Gastrocnemius medialis (tissue), 4 donors: ENCODE measurements at regions not wholly inside any gene's neighbourhood (a gene's known extent, or its start where the extent isn't known, plus 50 kb on each side); places are given as distances from the start of the nearest gene placed in this dataset.

Experiments
- ATAC-seq, 2 donors: fragments of 150-250 bp; one replicate each; pipeline ENCODE4 v1.9.1; 2016
- DNase-seq, 2 donors: peaks; one replicate each; pipeline ENCODE4 v3.0.0-alpha.2; 2019
- H3K27ac ChIP-seq, 4 donors: fragments of 200-600 bp; sonication (generic); 1 replicate in 1 of 4; 2 replicates in 3 of 4; pipeline ENCODE4 v1.5.1; 2016 to 2018; ENCODE audit warnings: mild to moderate bottlenecking in 2 of 4, moderate library complexity in 1 of 4
- H3K27me3 ChIP-seq, 3 donors: fragments of 200-600 bp; sonication (generic) in 2 of 3; 1 replicate in 1 of 3; 2 replicates in 2 of 3; pipeline versions ENCODE4 v1.5.1 to v1.6.0; 2016 to 2019; ENCODE audit warnings: mild to moderate bottlenecking in 1 of 3, moderate library complexity in 1 of 3
- H3K36me3 ChIP-seq, 2 donors: fragments of 200-600 bp; sonication (generic) in 1 of 2; one replicate each; pipeline ENCODE4 v1.5.1; 2017 to 2018
- H3K4me1 ChIP-seq, 2 donors: fragments of 200-600 bp; sonication (generic) in 1 of 2; one replicate each; pipeline ENCODE4 v1.5.1; 2016 to 2017; ENCODE audit warnings: mild to moderate bottlenecking in 2 of 2
- H3K4me3 ChIP-seq, 4 donors: fragments of 200-600 bp; sonication (generic) in 3 of 4; 1 replicate in 1 of 4; 2 replicates in 3 of 4; pipeline ENCODE4 v1.5.1; 2016 to 2019; ENCODE audit warnings: mild to moderate bottlenecking in 2 of 4
- H3K9me3 ChIP-seq, 3 donors: fragments of 200-600 bp; sonication (generic) in 2 of 3; 1 replicate in 1 of 3; 2 replicates in 2 of 3; pipeline ENCODE4 v1.5.1; 2016 to 2019
- CTCF ChIP-seq, 5 experiments: fragments of 450-650 bp in 3 of 5; fragments of 200-600 bp in 2 of 5; sonication (generic) in 2 of 5; IDR thresholded peaks in 4 of 5; conservative IDR thresholded peaks in 1 of 5; 1 replicate in 4 of 5; 2 replicates in 1 of 5; pipeline ENCODE4 v1.5.1; 2016 to 2019; ENCODE audit warnings: antibody characterized with exemption in 5 of 5, mild to moderate bottlenecking in 3 of 5, moderate library complexity in 3 of 5
- POLR2A ChIP-seq, 2 donors: fragments of 450-650 bp; IDR thresholded peaks; one replicate each; pipeline ENCODE4 v1.6.1; 2017; ENCODE audit warnings: antibody characterized with exemption in 2 of 2, mild to moderate bottlenecking in 2 of 2, moderate library complexity in 2 of 2
- in situ Hi-C, 4 donors: fragments of 200-750 bp; cut with MboI; loops; one replicate each; pipeline versions ENCODE4 v1.15.0 to v1.8.0; 2017; ENCODE audit warnings: low sequenced_read_pairs in 4 of 4
- intact Hi-C: fragments of 100-400 bp; cut with DNase I; formaldehyde crosslinking; loops from one replicate; pipeline ENCODE4 v1.15.1; 2023; ENCODE audit warnings: low total_unique reads

DNA sequence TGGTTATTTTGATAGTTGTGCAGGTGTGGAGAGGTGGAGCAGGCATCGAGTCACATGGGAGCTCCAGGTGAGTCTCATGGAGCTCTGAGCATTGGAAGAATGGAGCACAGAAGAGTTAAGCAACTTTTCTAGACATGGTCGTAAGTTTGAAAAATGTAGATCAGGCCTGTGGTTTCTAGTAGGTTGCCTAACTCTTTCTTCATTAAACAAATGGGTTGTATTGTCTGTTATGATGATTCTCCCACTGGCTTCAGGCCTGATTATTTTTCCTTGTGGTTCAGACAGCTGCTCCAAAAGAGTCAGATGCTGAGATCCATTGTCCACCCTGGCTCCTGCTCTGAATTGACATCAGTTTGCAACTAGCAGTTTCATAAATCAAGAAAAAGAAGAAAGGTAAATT lies 80.3 kb upstream of the RPS23 start:
- intact Hi-C loops (loop anchor here (5.0 to 10.0 kb wide), 2 partner anchors 436 to 1114 kb away; partner anchors contain the start of gene VCAN), in situ Hi-C loops (loop anchor here in 3 of 4 donors (10.0 to 25.0 kb wide), 4 partner anchors 276 to 1206 kb away; partner anchors contain the start of gene VCAN (in 1 of the 3))
- TF ChIP-seq CTCF (IDR thresholded peaks at IDR 0.05 in 4 of 5, conservative IDR thresholded peaks at IDR 0.05 in 1 of 5) (no peak), POLR2A (IDR thresholded peaks at IDR 0.05) (no peak)
- Histone ChIP-seq H3K4me1 (no peaks in the 10 kb centered on the region), H3K27me3 (no peaks in the 10 kb centered on the region), H3K36me3 (no peaks in the 10 kb centered on the region), H3K9me3 (no peaks in the 10 kb centered on the region), H3K27ac (peak overlapping the region; percentile 5 to 70 (median 26)), H3K4me3 (no peak overlapping the region)
- ATAC-seq, result peak in 1 of 2 donors; percentile 20
- no peak for DNase-seq

DNA sequence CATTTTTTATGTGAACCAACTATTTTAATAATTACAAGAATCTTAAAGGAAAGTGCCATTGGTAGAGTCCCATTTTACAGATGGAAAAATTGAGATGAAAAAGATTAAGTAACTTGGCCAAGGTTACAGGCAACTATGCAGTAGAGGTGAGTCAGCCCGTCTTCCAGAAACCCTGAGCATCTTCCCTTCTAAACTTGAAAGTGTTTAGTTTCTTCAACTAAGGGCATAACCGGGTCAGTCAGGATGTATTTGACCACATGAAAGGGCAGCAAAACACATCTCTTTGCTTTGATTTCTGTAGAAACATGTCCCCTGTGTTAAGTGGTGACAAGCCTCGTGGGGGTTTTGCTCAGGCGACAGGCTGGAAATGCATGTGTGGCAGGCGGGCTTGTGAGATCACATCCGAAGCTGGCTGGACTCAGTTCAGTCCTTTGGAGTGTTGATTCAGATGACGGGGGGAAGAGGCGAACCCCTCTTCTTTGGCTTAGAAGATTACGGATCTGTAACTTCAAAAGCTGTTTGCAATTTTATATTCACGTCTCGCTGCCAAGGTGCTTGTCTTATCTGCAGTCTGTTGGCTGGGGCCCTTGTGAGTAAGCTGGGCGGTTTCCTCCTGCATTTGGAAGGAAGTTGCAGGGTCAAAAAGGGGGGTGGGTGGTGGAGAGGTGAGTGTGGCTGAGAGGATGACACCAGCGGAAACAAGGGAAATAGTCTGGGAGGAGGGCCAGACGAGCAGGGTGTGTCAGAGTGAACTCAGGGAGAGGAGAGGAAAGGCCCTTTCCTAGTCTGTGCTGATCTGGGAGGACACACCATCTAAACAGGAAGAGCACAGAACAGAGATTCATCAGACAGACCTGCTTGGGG lies 78.9 kb upstream of the RPS23 start:
- ATAC-seq, result peak; percentile 54 to 74

DNA sequence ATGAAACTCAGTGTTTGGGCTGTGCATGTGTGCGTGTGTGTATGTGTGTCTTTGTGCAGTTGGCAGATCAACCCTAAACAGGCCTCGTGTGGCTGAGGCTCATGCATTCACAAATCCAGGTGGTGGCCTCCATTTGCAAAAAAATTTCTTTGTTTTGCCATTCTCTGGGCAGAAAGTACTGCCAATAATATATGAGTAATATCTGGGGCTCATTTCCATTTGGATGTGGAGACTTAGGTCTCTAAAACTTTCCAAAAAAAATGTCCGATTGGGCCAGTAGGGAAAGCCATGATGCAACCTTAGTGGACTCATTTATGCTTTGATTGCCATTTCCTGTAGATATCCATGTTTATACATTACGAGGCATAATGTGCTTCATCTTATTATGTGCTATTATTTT lies 77.9 kb upstream of the RPS23 start:
- ATAC-seq (peak; percentile 21 to 47), DNase-seq (no peak)
- H3K36me3 ChIP-seq, result no peaks in the 10 kb centered on the region
- no peak overlapping the region for H3K27ac ChIP-seq
- in situ Hi-C loops, result loop anchor here in 3 of 4 donors (10.0 to 25.0 kb wide), 4 partner anchors 279 to 1209 kb away; partner anchors contain the start of gene VCAN (in 1 of the 3)
- no peaks in the 10 kb centered on the region for H3K9me3 ChIP-seq
- intact Hi-C loops, result loop anchor here (5.0 to 10.0 kb wide), 2 partner anchors 439 to 1116 kb away; partner anchors contain the start of gene VCAN
- no peak overlapping the region for H3K4me3 ChIP-seq
- no peaks in the 10 kb centered on the region for H3K4me1 ChIP-seq
- no peaks in the 10 kb centered on the region for H3K27me3 ChIP-seq
- no peak for TF ChIP-seq CTCF (IDR thresholded peaks at IDR 0.05 in 4 of 5, conservative IDR thresholded peaks at IDR 0.05 in 1 of 5)
- TF ChIP-seq POLR2A (IDR thresholded peaks at IDR 0.05), result no peak

More for the DNA sequence above, 78.9 kb upstream of the RPS23 start:
- Histone ChIP-seq H3K27me3 (no peaks in the 10 kb centered on the region), H3K27ac (peak overlapping the region; percentile 20 to 70 (median 45)), H3K4me3 (no peak overlapping the region), H3K9me3 (no peaks in the 10 kb centered on the region), H3K36me3 (no peaks in the 10 kb centered on the region), H3K4me1 (no peaks in the 10 kb centered on the region)
- no peak for TF ChIP-seq POLR2A (IDR thresholded peaks at IDR 0.05)
- TF ChIP-seq CTCF (IDR thresholded peaks at IDR 0.05 in 4 of 5, conservative IDR thresholded peaks at IDR 0.05 in 1 of 5), result no peak
- intact Hi-C loops (loop anchor here (5.0 to 10.0 kb wide), 2 partner anchors 438 to 1115 kb away; partner anchors contain the start of gene VCAN), in situ Hi-C loops (loop anchor here in 3 of 4 donors (10.0 to 25.0 kb wide), 4 partner anchors 278 to 1208 kb away; partner anchors contain the start of gene VCAN (in 1 of the 3))
- peak; percentile 24 to 74 for DNase-seq

- ATAC-seq, result no peak
- Histone ChIP-seq H3K27ac (no peak overlapping the region), H3K27me3 (no peaks in the 10 kb centered on the region), H3K4me1 (no peaks in the 10 kb centered on the region), H3K9me3 (no peaks in the 10 kb centered on the region), H3K4me3 (no peak overlapping the region), H3K36me3 (no peaks in the 10 kb centered on the region)
- intact Hi-C loops (loop anchor here (5.0 to 10.0 kb wide), 2 partner anchors 439 to 1117 kb away; partner anchors contain the start of gene VCAN), in situ Hi-C loops (loop anchor here in 3 of 4 donors (10.0 to 25.0 kb wide), 4 partner anchors 279 to 1209 kb away; partner anchors contain the start of gene VCAN (in 1 of the 3))
- DNase-seq, result no peak
- no peak for TF ChIP-seq CTCF (IDR thresholded peaks at IDR 0.05 in 4 of 5, conservative IDR thresholded peaks at IDR 0.05 in 1 of 5)
- TF ChIP-seq POLR2A (IDR thresholded peaks at IDR 0.05), result no peak
Measured at GRCh38 chr5:82355496-82355895, 77.3 kb upstream of the RPS23 start.
